Astrocyte of the hippocampus (primary cell): ENCODE measurements at regions not wholly inside any gene's neighbourhood (a gene's known extent, or its start where the extent isn't known, plus 50 kb on each side); places are given as distances from the start of the nearest gene placed in this dataset.

ENCODE experiments used
- DNase-seq: peaks from one replicate; pipeline ENCODE4 v3.0.0; 2011; ENCODE audit warnings: low read depth, low spot score

GRCh38 chr2:120852200-120852815 is 116.6 kb downstream of the GLI2 start:
- DNase-seq, result peak; percentile 64

- DNase-seq, result no peak
Measured at GRCh38 chr2:120853306-120854013, 117.8 kb downstream of the GLI2 start.

GRCh38 chr2:120854014-120854620 is 118.4 kb downstream of the GLI2 start:
- DNase-seq, result no peak

- no peak for DNase-seq
Measured at GRCh38 chr2:120854766-120855530, 119.3 kb downstream of the GLI2 start.

- DNase-seq, result no peak
Measured at GRCh38 chr2:120855855-120856405, 120.3 kb downstream of the GLI2 start.

GRCh38 chr2:120856421-120856862 is 120.8 kb downstream of the GLI2 start:
- peak; percentile 80 for DNase-seq

- DNase-seq, result no peak
Measured at GRCh38 chr2:120857422-120857821, 121.8 kb downstream of the GLI2 start.

GRCh38 chr2:120857931-120858330 is 122.3 kb downstream of the GLI2 start:
- DNase-seq, result no peak

- DNase-seq, result no peak
Measured at GRCh38 chr2:120858361-120859106, 122.9 kb downstream of the GLI2 start.

- no peak for DNase-seq
Measured at GRCh38 chr2:120859128-120859527, 123.5 kb downstream of the GLI2 start.

GRCh38 chr2:120859814-120860578 is 124.3 kb downstream of the GLI2 start:
- no peak for DNase-seq

GRCh38 chr2:120860579-120860922 is 124.9 kb downstream of the GLI2 start:
- no peak for DNase-seq

GRCh38 chr2:120861191-120861575 is 125.5 kb downstream of the GLI2 start:
- no peak for DNase-seq

- DNase-seq, result peak; percentile 85
Measured at GRCh38 chr2:120861576-120862191, 126.0 kb downstream of the GLI2 start.

GRCh38 chr2:120862201-120863060 is 126.8 kb downstream of the GLI2 start:
- DNase-seq, result no peak

- no peak for DNase-seq
Measured at GRCh38 chr2:120863146-120863545, 127.5 kb downstream of the GLI2 start.

GRCh38 chr2:120863661-120864320 is 128.1 kb downstream of the GLI2 start:
- DNase-seq, result peak; percentile 67

GRCh38 chr2:120864981-120865380 is 129.3 kb downstream of the GLI2 start:
- peak; percentile 42 for DNase-seq

GRCh38 chr2:120865656-120866055 is 130.0 kb downstream of the GLI2 start:
- DNase-seq, result no peak
